ENCODE measurements at regions not wholly inside any gene's neighbourhood (a gene's known extent, or its start where the extent isn't known, plus 50 kb on each side); places are given as distances from the start of the nearest gene placed in this dataset.
"Not testable (repeated sequence)": the region's sequence is repeated elsewhere in the genome, so short reads cannot be mapped to it uniquely, and the experiment has no call there.

GRCh38 chrX:115958687-115959359 lies 211.7 kb upstream of the AGTR2 start:
- no peak for DNase-seq (ENCODE audit: low spot score)
- intact Hi-C loops (cut with DNase I), result no loop called here

- intact Hi-C loops (cut with DNase I), result no loop called here
- no peak for DNase-seq (ENCODE audit: low spot score)
These were observed 210.0 kb upstream of the AGTR2 start for GRCh38 chrX:115960440-115961084.

GRCh38 chrX:115966920-115967319 lies 203.6 kb upstream of the AGTR2 start:
- intact Hi-C loops (cut with DNase I), result no loop called here
- DNase-seq (ENCODE audit: low spot score), result no peak

- intact Hi-C loops (cut with DNase I), result no loop called here
- peak; percentile 84 for DNase-seq (ENCODE audit: low spot score)
These were observed 201.9 kb upstream of the AGTR2 start for GRCh38 chrX:115968436-115969252.

GRCh38 chrX:115970718-115971117 lies 199.8 kb upstream of the AGTR2 start:
- no peak for DNase-seq (ENCODE audit: low spot score)
- intact Hi-C loops (cut with DNase I), result no loop called here

GRCh38 chrX:115972717-115973116 lies 197.8 kb upstream of the AGTR2 start:
- DNase-seq (ENCODE audit: low spot score), result no peak
- intact Hi-C loops (cut with DNase I), result no loop called here

- no peak for DNase-seq (ENCODE audit: low spot score)
- intact Hi-C loops (cut with DNase I), result loop anchor here in 1 of 2 donors (5.0 kb wide), 1 partner anchor 1274 kb away; no protein-coding TSS in a partner anchor
These were observed 192.5 kb upstream of the AGTR2 start for GRCh38 chrX:115978068-115978467.

GRCh38 chrX:115983148-115983547 lies 187.4 kb upstream of the AGTR2 start:
- intact Hi-C loops (cut with DNase I); DNase-seq (ENCODE audit: low spot score): not testable (repeated sequence)

GRCh38 chrX:115987464-115987863 lies 183.1 kb upstream of the AGTR2 start:
- intact Hi-C loops (cut with DNase I); DNase-seq (ENCODE audit: low spot score): not testable (repeated sequence)

- DNase-seq (ENCODE audit: low spot score), result no peak
- intact Hi-C loops (cut with DNase I), result no loop called here
These were observed 181.7 kb upstream of the AGTR2 start for GRCh38 chrX:115988825-115989224.

- no peak for DNase-seq (ENCODE audit: low spot score)
- intact Hi-C loops (cut with DNase I), result no loop called here
These were observed 180.9 kb upstream of the AGTR2 start for GRCh38 chrX:115989686-115990085.

- intact Hi-C loops (cut with DNase I), result no loop called here
- no peak for DNase-seq (ENCODE audit: low spot score)
These were observed 161.2 kb upstream of the AGTR2 start for GRCh38 chrX:116009346-116009745.

GRCh38 chrX:116009861-116010710 lies 160.5 kb upstream of the AGTR2 start:
- no peak for DNase-seq (ENCODE audit: low spot score)
- intact Hi-C loops (cut with DNase I), result no loop called here

GRCh38 chrX:116010939-116011338 lies 159.6 kb upstream of the AGTR2 start:
- intact Hi-C loops (cut with DNase I), result no loop called here
- no peak for DNase-seq (ENCODE audit: low spot score)

- DNase-seq (ENCODE audit: low spot score), result no peak
- intact Hi-C loops (cut with DNase I), result no loop called here
These were observed 139.2 kb upstream of the AGTR2 start for GRCh38 chrX:116031331-116031730.
